COR-L47 (cell line): ENCODE measurements at regions not wholly inside any gene's neighbourhood (a gene's known extent, or its start where the extent isn't known, plus 50 kb on each side); places are given as distances from the start of the nearest gene placed in this dataset.
"Not testable (repeated sequence)": the region's sequence is repeated elsewhere in the genome, so short reads cannot be mapped to it uniquely, and the experiment has no call there.

Experiments
- DNase-seq: peaks from one replicate; lab custom pipeline; 2025; lab: John Stamatoyannopoulos, UW

- DNase-seq = no peak
Measured at GRCh38 chr9:86575137-86575536, 220.9 kb upstream of the TUT7 start.

- DNase-seq = no peak
Measured at GRCh38 chr9:86573886-86574285, 219.7 kb upstream of the TUT7 start.

- DNase-seq = no peak
Measured at GRCh38 chr9:86572904-86573303, 218.7 kb upstream of the TUT7 start.

- DNase-seq = not testable (repeated sequence)
Measured at GRCh38 chr9:86565603-86566002, 211.4 kb upstream of the TUT7 start.

- no peak for DNase-seq
Measured at GRCh38 chr9:86563936-86564335, 209.7 kb upstream of the TUT7 start.

GRCh38 chr9:86563350-86563749 lies 209.1 kb upstream of the TUT7 start:
- no peak for DNase-seq

GRCh38 chr9:86562691-86563090 lies 208.5 kb upstream of the TUT7 start:
- DNase-seq = no peak

- DNase-seq = no peak
Measured at GRCh38 chr9:86557918-86558317, 203.7 kb upstream of the TUT7 start.

GRCh38 chr9:86557063-86557766 lies 203.0 kb upstream of the TUT7 start:
- DNase-seq = no peak

- no peak for DNase-seq
Measured at GRCh38 chr9:86555661-86556060, 201.5 kb upstream of the TUT7 start.

GRCh38 chr9:86550401-86550800 lies 196.2 kb upstream of the TUT7 start:
- DNase-seq = no peak

GRCh38 chr9:86549920-86550319 lies 195.7 kb upstream of the TUT7 start:
- DNase-seq = no peak

- DNase-seq = no peak
Measured at GRCh38 chr9:86549401-86549811, 195.2 kb upstream of the TUT7 start.

- DNase-seq = no peak
Measured at GRCh38 chr9:86548220-86548619, 194.0 kb upstream of the TUT7 start.

- no peak for DNase-seq
Measured at GRCh38 chr9:86547571-86547970, 193.4 kb upstream of the TUT7 start.

GRCh38 chr9:86546712-86547111 lies 192.5 kb upstream of the TUT7 start:
- DNase-seq = no peak

GRCh38 chr9:86545090-86545489 lies 190.9 kb upstream of the TUT7 start:
- no peak for DNase-seq

- DNase-seq = no peak
Measured at GRCh38 chr9:86541014-86541570, 186.9 kb upstream of the TUT7 start.

GRCh38 chr9:86535406-86535915 lies 181.3 kb upstream of the TUT7 start:
- DNase-seq = no peak

- DNase-seq = no peak
Measured at GRCh38 chr9:86534572-86535258, 180.5 kb upstream of the TUT7 start.

- DNase-seq = no peak
Measured at GRCh38 chr9:86531971-86532640, 177.9 kb upstream of the TUT7 start.

- no peak for DNase-seq
Measured at GRCh38 chr9:86531273-86531970, 177.2 kb upstream of the TUT7 start.
